Lower lobe of right lung (tissue), 2 donors: ENCODE measurements at regions not wholly inside any gene's neighbourhood (a gene's known extent, or its start where the extent isn't known, plus 50 kb on each side); places are given as distances from the start of the nearest gene placed in this dataset.

Experiments used
- ATAC-seq, 2 donors: fragments of 200-7000 bp; cut with Tn5 transposase; one replicate each; pipeline ENCODE4 v1.9.1; 2020 to 2022; ENCODE audit warnings: mild to moderate bottlenecking in 2 of 2, moderate library complexity in 2 of 2
- DNase-seq: peaks from one replicate; pipeline ENCODE4 v3.0.0-alpha.2; 2020
- H3K27ac ChIP-seq: fragments of 200-600 bp; one replicate; pipeline ENCODE4 v1.8.0; 2022
- H3K27me3 ChIP-seq: fragments of 200-600 bp; one replicate; pipeline ENCODE4 v1.8.0; 2022; ENCODE audit warnings: low read depth
- H3K36me3 ChIP-seq: fragments of 200-600 bp; one replicate; pipeline ENCODE4 v1.8.0; 2022; ENCODE audit warnings: mild to moderate bottlenecking
- H3K4me1 ChIP-seq: fragments of 200-600 bp; one replicate; pipeline ENCODE4 v1.8.0; 2022
- H3K4me3 ChIP-seq: fragments of 200-600 bp; one replicate; pipeline ENCODE4 v1.8.0; 2022; ENCODE audit warnings: mild to moderate bottlenecking
- H3K9me3 ChIP-seq: fragments of 200-600 bp; one replicate; pipeline ENCODE4 v1.8.0; 2022
- intact Hi-C: fragments of 100-400 bp; cut with DNase I; formaldehyde crosslinking; loops from one replicate; pipeline ENCODE4 v1.11.0; 2022
- TF ChIP-seq, protein P1 (sequence below): fragments of 200-600 bp; IDR thresholded peaks from one replicate; pipeline ENCODE4 v1.8.0; 2022; ENCODE audit warnings: antibody characterized with exemption, mild to moderate bottlenecking
- donor health status: DM: no; HTN: yes; CAD: no; lungs with severe emphysema.

DNA sequence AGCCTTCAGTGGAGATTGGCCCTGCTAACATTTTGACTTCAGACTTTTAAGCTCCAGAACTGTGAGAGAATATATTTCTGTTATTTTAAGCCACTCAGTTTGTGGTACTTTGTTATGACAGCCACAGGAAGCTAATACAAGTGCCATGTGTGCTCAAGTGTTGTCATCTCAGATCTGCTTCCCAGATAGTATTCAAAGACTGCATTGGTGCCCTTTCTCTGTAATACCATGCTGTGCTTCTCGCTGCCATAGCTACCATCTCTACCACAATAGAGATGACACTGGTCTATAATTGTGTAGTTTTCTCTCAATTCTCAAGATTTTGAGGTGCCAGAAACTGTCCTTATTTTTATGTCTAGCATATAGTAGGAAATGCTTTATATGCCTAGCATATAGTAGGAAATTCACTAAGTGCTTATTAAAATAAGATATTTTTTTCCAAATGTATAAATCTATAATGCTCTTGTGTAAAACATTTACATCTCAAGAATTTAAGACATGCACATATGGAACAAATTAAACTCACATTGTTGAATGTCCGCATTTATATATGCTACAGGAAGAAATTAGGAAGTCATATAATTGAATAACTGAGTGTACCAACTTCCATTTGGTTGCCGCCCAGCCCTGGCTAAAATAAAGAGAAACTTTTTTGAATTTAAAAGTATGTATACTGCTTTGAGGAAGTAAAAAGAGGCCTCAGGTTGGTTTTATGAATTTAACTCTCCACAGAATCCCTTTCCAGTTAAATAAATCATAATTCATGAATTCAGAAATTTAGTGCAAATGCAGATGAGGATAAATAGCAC lies 77.6 kb downstream of the TPBG start:
- no peaks in the 10 kb centered on the region for H3K9me3 ChIP-seq
- H3K27me3 ChIP-seq, result no peaks in the 10 kb centered on the region
- intact Hi-C loops, result no loop called here
- no peak overlapping the region for H3K27ac ChIP-seq
- no peak overlapping the region for H3K4me3 ChIP-seq
- no peaks in the 10 kb centered on the region for H3K36me3 ChIP-seq
- DNase-seq, result no peak
- TF ChIP-seq, protein P1, sequence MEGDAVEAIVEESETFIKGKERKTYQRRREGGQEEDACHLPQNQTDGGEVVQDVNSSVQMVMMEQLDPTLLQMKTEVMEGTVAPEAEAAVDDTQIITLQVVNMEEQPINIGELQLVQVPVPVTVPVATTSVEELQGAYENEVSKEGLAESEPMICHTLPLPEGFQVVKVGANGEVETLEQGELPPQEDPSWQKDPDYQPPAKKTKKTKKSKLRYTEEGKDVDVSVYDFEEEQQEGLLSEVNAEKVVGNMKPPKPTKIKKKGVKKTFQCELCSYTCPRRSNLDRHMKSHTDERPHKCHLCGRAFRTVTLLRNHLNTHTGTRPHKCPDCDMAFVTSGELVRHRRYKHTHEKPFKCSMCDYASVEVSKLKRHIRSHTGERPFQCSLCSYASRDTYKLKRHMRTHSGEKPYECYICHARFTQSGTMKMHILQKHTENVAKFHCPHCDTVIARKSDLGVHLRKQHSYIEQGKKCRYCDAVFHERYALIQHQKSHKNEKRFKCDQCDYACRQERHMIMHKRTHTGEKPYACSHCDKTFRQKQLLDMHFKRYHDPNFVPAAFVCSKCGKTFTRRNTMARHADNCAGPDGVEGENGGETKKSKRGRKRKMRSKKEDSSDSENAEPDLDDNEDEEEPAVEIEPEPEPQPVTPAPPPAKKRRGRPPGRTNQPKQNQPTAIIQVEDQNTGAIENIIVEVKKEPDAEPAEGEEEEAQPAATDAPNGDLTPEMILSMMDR, result no peak
- ATAC-seq, result no peak
- H3K4me1 ChIP-seq, result no peaks in the 10 kb centered on the region

DNA sequence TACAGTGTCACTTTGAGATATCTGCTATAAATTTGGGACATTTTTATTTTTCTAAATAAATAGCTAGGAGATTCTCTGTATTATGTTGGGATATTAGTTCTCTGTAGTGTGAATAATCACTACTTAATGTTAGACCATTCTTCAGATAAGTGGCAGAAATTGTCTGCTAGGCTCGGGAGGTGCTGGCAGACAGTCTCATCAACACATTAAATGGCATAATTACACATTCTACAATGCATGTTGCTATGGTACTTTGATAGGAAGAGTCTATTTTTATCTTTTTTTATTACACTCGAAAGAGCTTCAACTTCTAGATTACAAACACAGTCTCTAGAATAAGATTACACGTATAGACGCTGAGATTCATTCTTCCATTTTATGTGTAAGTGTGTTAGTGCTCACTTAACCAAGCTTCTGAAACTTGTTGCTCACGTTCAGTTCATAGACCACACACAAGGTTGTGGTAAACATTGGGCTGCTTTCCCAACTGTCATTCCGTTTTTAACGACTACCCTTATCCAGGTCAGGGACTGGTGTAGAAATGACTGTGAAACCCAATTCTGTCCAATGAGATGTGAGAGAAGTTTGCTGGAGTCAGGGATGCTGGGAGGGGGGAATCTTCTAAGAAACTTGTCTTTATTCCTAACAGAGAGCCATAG lies 78.6 kb downstream of the TPBG start:
- no peaks in the 10 kb centered on the region for H3K36me3 ChIP-seq
- TF ChIP-seq, protein P1, result no peak
- H3K27ac ChIP-seq, result no peak overlapping the region
- ATAC-seq (no peak), DNase-seq (no peak)
- no peaks in the 10 kb centered on the region for H3K4me1 ChIP-seq
- H3K9me3 ChIP-seq, result no peaks in the 10 kb centered on the region
- H3K27me3 ChIP-seq, result no peaks in the 10 kb centered on the region
- H3K4me3 ChIP-seq, result no peak overlapping the region
- intact Hi-C loops, result no loop called here

DNA sequence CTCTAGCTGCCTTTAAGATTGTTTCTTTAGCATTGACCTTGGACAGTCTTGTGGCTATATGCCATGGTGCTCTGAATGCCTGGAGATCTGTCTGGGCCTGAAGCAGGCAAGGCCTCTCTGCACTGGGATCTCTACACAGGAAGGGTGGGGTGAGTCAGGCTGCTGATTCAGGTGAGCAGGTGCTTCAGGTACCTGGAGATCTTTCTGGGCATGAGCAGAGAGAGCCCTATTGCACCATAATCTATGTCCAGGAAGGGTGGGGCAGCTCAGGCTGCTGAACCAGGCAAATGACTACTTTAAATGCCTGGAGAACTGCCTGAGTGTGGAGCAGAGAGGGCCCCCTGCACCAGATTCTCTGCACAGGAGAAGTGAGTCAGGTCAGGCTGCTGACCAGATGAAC lies 94.5 kb downstream of the TPBG start:
- Histone ChIP-seq H3K36me3 (no peaks in the 10 kb centered on the region), H3K9me3 (peaks cover 3% of the 10 kb centered on the region), H3K27me3 (no peaks in the 10 kb centered on the region), H3K4me3 (no peak overlapping the region), H3K27ac (no peak overlapping the region), H3K4me1 (no peaks in the 10 kb centered on the region)
- intact Hi-C loops, result no loop called here
- TF ChIP-seq, protein P1, result no peak
- no peak for DNase-seq
- no peak for ATAC-seq

- intact Hi-C loops, result no loop called here
- ATAC-seq, result no peak
- no peak for DNase-seq
- no peaks in the 10 kb centered on the region for H3K36me3 ChIP-seq
- H3K27me3 ChIP-seq, result no peaks in the 10 kb centered on the region
- H3K27ac ChIP-seq, result no peak overlapping the region
- no peaks in the 10 kb centered on the region for H3K4me1 ChIP-seq
- H3K9me3 ChIP-seq, result peaks cover 3% of the 10 kb centered on the region
- no peak overlapping the region for H3K4me3 ChIP-seq
- TF ChIP-seq, protein P1, result no peak
Observed at GRCh38 chr6:82458705-82459104, 95.1 kb downstream of the TPBG start.

DNA sequence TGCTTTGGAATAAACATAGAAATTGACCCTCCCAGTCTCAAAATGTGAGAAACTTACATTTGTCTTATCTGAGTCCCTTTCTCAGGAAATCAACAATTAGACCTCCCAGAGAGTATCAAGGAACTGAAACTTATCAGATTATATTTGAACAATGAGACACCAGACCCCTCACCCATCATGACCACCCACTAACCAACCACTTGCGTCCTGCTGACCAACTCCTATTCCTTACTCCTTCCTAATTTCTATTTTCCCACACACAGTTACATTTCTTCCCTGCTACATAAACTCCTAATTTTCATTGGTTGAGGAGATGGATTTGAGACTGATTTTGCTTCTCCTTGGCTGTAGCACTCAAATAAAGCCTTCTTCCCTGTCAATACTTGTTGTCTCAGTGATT lies 97.9 kb downstream of the TPBG start:
- ATAC-seq (no peak), DNase-seq (no peak)
- TF ChIP-seq, protein P1, result no peak
- Histone ChIP-seq H3K27me3 (no peaks in the 10 kb centered on the region), H3K27ac (no peak overlapping the region), H3K4me3 (no peak overlapping the region), H3K9me3 (no peaks in the 10 kb centered on the region), H3K4me1 (no peaks in the 10 kb centered on the region), H3K36me3 (no peaks in the 10 kb centered on the region)
- intact Hi-C loops, result no loop called here
